SK-N-SH (cell line): ENCODE measurements at regions not wholly inside any gene's neighbourhood (a gene's known extent, or its start where the extent isn't known, plus 50 kb on each side); places are given as distances from the start of the nearest gene placed in this dataset.

Source experiments
- ELF1 ChIP-seq: IDR thresholded peaks from 2 replicates; pipeline ENCODE4 v1.4.0; 2012
- EP300 ChIP-seq, 2 experiments: IDR thresholded peaks; 2 replicates each; pipeline versions ENCODE4 v1.4.0 to v1.6.1; 2012; ENCODE audit warnings: borderline replicate concordance in 1 of 2, low read depth in 1 of 2, low read length in 1 of 2
- JUND ChIP-seq: IDR thresholded peaks from 2 replicates; pipeline ENCODE4 v1.4.0; 2012
- MEF2A ChIP-seq: IDR thresholded peaks from 2 replicates; pipeline ENCODE4 v1.4.0; 2012; ENCODE audit warnings: low read depth, borderline replicate concordance
- NFIC ChIP-seq: IDR thresholded peaks from 2 replicates; pipeline ENCODE4 v1.4.0; 2012; ENCODE audit warnings: borderline replicate concordance
- POLR2AphosphoS5 ChIP-seq: IDR thresholded peaks from 2 replicates; pipeline ENCODE4 v1.6.1; 2012; ENCODE audit warnings: low read depth, low read length
- SMC3 ChIP-seq: IDR thresholded peaks from 2 replicates; pipeline ENCODE4 v1.6.1; 2012; ENCODE audit warnings: low read depth, low read length, improper control_type of control experiment
- TAF1 ChIP-seq: IDR thresholded peaks from 2 replicates; pipeline ENCODE4 v1.6.1; 2012; ENCODE audit warnings: low read depth, mild to moderate bottlenecking, low read length, moderate library complexity, borderline replicate concordance
- YY1 ChIP-seq: IDR thresholded peaks from 2 replicates; pipeline ENCODE4 v1.4.0; 2012; ENCODE audit warnings: low read depth, mild to moderate bottlenecking
- TF ChIP-seq, protein P1 (sequence below): fragments of 150-350 bp; IDR thresholded peaks from 2 replicates; pipeline ENCODE4 v1.6.1; 2017; ENCODE audit warnings: antibody characterized with exemption, low read length, low read depth, borderline replicate concordance
- TF ChIP-seq, protein P2 (sequence below): fragments of 200-600 bp; sonication (generic); IDR thresholded peaks from 2 replicates; pipeline ENCODE4 v1.6.1; 2017; ENCODE audit warnings: antibody characterized with exemption, mild to moderate bottlenecking, moderate library complexity
- TF ChIP-seq, protein P3 (sequence below): IDR thresholded peaks from 2 replicates; pipeline ENCODE4 v1.4.0; 2012; ENCODE audit warnings: low read depth
- TF ChIP-seq, protein P4 (sequence below): IDR thresholded peaks from 2 replicates; pipeline ENCODE4 v1.6.1; 2012; ENCODE audit warnings: mild to moderate bottlenecking, low read depth, low read length, moderate library complexity
- TF ChIP-seq, protein P5 (sequence below): IDR thresholded peaks from 2 replicates; pipeline ENCODE4; 2012

DNA sequence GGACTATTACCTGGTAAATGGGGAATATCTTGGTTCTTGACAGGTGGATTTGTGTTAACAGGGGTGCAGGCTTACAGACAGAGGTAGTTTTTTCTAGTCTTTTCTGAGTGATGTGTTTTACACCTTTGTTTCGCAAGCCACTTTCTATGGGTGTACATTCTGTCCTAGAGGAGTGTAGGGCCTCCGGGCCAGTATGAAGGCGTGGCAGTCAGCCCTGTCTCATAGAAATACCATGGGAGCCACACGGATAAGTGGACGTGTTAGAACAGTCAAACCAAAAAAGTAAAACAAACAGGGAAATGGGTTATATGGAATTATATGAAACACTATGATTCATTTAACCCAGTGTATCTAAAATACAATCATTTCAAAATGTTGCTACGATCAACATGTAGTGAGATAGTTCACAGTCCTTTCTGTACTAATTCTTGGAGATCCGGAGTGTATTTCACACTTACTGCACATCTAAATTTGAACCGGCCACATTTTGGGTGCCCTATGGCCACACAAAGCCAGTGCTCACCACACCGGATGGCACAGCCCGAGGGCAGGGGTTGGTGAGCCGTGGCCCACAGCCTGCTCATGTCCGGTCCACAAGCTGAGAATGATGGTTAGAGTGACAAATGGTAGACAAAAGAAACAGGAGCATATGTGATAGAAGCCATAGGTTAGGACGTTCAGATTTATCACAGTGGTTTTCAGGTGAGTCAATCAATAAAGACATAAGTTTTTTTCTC is 80.1 kb upstream of the IRX4 start:
- no peak for TF ChIP-seq NFIC
- TF ChIP-seq, protein P1, sequence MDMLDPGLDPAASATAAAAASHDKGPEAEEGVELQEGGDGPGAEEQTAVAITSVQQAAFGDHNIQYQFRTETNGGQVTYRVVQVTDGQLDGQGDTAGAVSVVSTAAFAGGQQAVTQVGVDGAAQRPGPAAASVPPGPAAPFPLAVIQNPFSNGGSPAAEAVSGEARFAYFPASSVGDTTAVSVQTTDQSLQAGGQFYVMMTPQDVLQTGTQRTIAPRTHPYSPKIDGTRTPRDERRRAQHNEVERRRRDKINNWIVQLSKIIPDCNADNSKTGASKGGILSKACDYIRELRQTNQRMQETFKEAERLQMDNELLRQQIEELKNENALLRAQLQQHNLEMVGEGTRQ, result no peak
- TF ChIP-seq TAF1, result no peak
- TF ChIP-seq, protein P2, sequence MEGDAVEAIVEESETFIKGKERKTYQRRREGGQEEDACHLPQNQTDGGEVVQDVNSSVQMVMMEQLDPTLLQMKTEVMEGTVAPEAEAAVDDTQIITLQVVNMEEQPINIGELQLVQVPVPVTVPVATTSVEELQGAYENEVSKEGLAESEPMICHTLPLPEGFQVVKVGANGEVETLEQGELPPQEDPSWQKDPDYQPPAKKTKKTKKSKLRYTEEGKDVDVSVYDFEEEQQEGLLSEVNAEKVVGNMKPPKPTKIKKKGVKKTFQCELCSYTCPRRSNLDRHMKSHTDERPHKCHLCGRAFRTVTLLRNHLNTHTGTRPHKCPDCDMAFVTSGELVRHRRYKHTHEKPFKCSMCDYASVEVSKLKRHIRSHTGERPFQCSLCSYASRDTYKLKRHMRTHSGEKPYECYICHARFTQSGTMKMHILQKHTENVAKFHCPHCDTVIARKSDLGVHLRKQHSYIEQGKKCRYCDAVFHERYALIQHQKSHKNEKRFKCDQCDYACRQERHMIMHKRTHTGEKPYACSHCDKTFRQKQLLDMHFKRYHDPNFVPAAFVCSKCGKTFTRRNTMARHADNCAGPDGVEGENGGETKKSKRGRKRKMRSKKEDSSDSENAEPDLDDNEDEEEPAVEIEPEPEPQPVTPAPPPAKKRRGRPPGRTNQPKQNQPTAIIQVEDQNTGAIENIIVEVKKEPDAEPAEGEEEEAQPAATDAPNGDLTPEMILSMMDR, result no peak
- TF ChIP-seq, protein P3, sequence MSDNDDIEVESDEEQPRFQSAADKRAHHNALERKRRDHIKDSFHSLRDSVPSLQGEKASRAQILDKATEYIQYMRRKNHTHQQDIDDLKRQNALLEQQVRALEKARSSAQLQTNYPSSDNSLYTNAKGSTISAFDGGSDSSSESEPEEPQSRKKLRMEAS, result no peak
- no peak for TF ChIP-seq ELF1
- no peak for TF ChIP-seq POLR2AphosphoS5
- no peak for TF ChIP-seq SMC3
- no peak for TF ChIP-seq YY1
- TF ChIP-seq, protein P4, sequence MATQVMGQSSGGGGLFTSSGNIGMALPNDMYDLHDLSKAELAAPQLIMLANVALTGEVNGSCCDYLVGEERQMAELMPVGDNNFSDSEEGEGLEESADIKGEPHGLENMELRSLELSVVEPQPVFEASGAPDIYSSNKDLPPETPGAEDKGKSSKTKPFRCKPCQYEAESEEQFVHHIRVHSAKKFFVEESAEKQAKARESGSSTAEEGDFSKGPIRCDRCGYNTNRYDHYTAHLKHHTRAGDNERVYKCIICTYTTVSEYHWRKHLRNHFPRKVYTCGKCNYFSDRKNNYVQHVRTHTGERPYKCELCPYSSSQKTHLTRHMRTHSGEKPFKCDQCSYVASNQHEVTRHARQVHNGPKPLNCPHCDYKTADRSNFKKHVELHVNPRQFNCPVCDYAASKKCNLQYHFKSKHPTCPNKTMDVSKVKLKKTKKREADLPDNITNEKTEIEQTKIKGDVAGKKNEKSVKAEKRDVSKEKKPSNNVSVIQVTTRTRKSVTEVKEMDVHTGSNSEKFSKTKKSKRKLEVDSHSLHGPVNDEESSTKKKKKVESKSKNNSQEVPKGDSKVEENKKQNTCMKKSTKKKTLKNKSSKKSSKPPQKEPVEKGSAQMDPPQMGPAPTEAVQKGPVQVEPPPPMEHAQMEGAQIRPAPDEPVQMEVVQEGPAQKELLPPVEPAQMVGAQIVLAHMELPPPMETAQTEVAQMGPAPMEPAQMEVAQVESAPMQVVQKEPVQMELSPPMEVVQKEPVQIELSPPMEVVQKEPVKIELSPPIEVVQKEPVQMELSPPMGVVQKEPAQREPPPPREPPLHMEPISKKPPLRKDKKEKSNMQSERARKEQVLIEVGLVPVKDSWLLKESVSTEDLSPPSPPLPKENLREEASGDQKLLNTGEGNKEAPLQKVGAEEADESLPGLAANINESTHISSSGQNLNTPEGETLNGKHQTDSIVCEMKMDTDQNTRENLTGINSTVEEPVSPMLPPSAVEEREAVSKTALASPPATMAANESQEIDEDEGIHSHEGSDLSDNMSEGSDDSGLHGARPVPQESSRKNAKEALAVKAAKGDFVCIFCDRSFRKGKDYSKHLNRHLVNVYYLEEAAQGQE, result no peak
- TF ChIP-seq, protein P5, sequence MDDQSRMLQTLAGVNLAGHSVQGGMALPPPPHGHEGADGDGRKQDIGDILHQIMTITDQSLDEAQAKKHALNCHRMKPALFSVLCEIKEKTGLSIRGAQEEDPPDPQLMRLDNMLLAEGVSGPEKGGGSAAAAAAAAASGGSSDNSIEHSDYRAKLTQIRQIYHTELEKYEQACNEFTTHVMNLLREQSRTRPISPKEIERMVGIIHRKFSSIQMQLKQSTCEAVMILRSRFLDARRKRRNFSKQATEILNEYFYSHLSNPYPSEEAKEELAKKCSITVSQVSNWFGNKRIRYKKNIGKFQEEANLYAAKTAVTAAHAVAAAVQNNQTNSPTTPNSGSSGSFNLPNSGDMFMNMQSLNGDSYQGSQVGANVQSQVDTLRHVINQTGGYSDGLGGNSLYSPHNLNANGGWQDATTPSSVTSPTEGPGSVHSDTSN, result no peak
- TF ChIP-seq JUND, result no peak
- TF ChIP-seq EP300 (IDR thresholded peaks at IDR 0.05; ENCODE audit: borderline replicate concordance in 1 of 2, low read depth in 1 of 2, low read length in 1 of 2), result no peak
- TF ChIP-seq MEF2A, result no peak
